GM20431 (cell line): ENCODE measurements at regions not wholly inside any gene's neighbourhood (a gene's known extent, or its start where the extent isn't known, plus 50 kb on each side); places are given as distances from the start of the nearest gene placed in this dataset.
"Not testable (repeated sequence)": the region's sequence is repeated elsewhere in the genome, so short reads cannot be mapped to it uniquely, and the experiment has no call there.

Experiments
- in situ Hi-C: fragments of 300-500 bp; cut with MseI, MboI; formaldehyde crosslinking; loops from one replicate; pipeline ENCODE4 v1.15.0; 2020; ENCODE audit warnings: low sequenced_read_pairs; ENCODE audit not compliant: unreplicated experiment

DNA sequence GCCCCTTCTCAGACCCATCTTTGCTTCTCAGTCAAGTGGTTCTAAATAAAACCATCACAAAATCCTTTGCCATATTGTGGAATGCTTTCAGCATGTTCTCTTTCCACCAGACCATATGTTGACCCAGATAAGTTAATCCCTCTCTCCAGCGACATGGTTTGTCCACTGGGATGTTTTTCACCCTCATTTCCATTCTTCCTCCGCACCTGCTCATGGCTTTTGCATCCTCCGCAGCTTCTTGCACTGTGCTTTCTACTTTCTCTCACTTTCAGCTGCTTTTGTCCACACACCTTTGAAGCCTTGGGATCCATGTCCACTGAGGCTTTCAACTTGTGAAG is 52.3 kb upstream of the WAC start:
- in situ Hi-C loops: no loop called here

DNA sequence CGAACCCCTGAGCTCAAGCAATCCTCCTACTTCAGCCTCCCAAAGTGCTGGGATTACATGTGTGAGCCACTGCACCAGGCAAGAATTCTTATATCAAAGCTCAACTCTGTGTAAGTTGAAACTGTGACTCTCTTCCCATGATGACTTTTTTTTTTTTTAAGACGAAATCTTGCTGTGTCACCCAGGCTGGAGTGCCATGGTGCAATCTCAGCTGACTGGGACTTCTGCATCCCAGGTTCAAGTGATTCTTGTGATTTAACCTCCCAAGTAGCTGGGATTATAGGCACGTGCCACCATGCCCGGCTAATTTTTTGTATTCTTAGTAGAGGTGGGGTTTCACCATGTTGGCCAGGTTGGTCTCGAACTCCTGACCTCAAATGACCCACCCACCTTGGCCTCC is 51.6 kb upstream of the WAC start:
- in situ Hi-C loops: not testable (repeated sequence)

DNA sequence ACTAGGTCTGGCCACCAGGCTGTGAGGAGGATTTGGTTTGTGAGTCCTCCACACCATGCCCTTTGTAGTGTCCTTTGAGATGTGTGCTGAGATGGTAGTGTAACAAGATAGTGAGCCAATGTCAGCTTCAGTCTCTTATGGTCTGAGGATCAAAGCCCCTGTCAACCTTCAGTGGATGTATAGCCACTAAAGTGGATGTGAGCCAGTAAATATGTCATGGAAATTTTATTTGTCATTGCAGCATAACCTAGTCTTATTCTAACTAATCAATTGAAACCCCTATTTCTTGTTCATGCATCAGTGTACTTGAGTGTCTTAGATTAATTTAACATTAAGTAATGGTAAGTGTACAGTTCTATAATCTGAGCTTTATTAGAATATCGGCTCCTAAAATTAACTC is 51.0 kb upstream of the WAC start:
- in situ Hi-C loops: no loop called here
